SK-N-SH (cell line): ENCODE measurements at regions not wholly inside any gene's neighbourhood (a gene's known extent, or its start where the extent isn't known, plus 50 kb on each side); places are given as distances from the start of the nearest gene placed in this dataset.

Source experiments
- CTCF ChIP-seq: fragments of 200-600 bp; sonication (generic); IDR thresholded peaks from 2 replicates; pipeline ENCODE4 v1.6.1; 2017; ENCODE audit warnings: antibody characterized with exemption, mild to moderate bottlenecking, moderate library complexity
- FOXM1 ChIP-seq: IDR thresholded peaks from 2 replicates; pipeline ENCODE4 v1.4.0; 2012; ENCODE audit warnings: low read depth, mild to moderate bottlenecking
- JUND ChIP-seq: IDR thresholded peaks from 2 replicates; pipeline ENCODE4 v1.4.0; 2012
- POLR2AphosphoS5 ChIP-seq: IDR thresholded peaks from 2 replicates; pipeline ENCODE4 v1.6.1; 2012; ENCODE audit warnings: low read depth, low read length
- REST ChIP-seq: IDR thresholded peaks from 2 replicates; pipeline ENCODE4 v1.6.1; 2012; ENCODE audit warnings: mild to moderate bottlenecking, low read depth, low read length, moderate library complexity
- USF2 ChIP-seq: fragments of 150-350 bp; IDR thresholded peaks from 2 replicates; pipeline ENCODE4 v1.6.1; 2017; ENCODE audit warnings: antibody characterized with exemption, low read length, low read depth, borderline replicate concordance
- YY1 ChIP-seq: IDR thresholded peaks from 2 replicates; pipeline ENCODE4 v1.4.0; 2012; ENCODE audit warnings: low read depth, mild to moderate bottlenecking

- TF ChIP-seq USF2 (no peak), YY1 (no peak), JUND (no peak), CTCF (no peak), POLR2AphosphoS5 (no peak), FOXM1 (no peak), REST (no peak)
Observed at GRCh38 chr10:88147000-88147798, 283.8 kb downstream of the PTEN start.
